ENCODE measurements at regions not wholly inside any gene's neighbourhood (a gene's known extent, or its start where the extent isn't known, plus 50 kb on each side); places are given as distances from the start of the nearest gene placed in this dataset.

DNA sequence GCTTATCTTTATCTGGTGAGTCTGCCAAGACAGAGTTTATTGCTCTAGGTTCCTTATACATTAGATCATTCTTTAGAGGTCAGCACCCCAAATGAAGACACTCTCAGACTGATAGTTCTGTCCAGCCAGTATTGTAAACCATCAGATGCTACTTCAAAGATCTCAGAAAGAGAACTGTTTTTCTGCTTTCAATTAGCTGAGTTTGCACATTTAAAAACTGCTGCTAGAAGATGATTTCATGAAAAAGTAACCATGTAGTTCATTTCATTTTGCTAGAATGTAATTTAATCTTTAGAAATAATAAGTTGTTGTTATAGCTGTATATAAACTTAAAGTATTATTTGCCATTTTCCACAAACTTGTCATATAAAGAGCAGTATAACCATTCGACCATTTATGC lies 344.5 kb upstream of the ATP5MC3 start:
- no peak for DNase-seq
- peaks cover 1% of the 10 kb centered on the region for H3K27me3 Mint-ChIP-seq
- ChIA-PET POLR2A (no interaction called here), CTCF (no interaction called here)
- H3K4me1 Mint-ChIP-seq (ENCODE audit: low read depth) = no peaks in the 10 kb centered on the region
- TF ChIP-seq, protein P1, sequence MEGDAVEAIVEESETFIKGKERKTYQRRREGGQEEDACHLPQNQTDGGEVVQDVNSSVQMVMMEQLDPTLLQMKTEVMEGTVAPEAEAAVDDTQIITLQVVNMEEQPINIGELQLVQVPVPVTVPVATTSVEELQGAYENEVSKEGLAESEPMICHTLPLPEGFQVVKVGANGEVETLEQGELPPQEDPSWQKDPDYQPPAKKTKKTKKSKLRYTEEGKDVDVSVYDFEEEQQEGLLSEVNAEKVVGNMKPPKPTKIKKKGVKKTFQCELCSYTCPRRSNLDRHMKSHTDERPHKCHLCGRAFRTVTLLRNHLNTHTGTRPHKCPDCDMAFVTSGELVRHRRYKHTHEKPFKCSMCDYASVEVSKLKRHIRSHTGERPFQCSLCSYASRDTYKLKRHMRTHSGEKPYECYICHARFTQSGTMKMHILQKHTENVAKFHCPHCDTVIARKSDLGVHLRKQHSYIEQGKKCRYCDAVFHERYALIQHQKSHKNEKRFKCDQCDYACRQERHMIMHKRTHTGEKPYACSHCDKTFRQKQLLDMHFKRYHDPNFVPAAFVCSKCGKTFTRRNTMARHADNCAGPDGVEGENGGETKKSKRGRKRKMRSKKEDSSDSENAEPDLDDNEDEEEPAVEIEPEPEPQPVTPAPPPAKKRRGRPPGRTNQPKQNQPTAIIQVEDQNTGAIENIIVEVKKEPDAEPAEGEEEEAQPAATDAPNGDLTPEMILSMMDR (IDR thresholded peaks at IDR 0.05) = no peak
- ATAC-seq = no peak
- H3K9me3 Mint-ChIP-seq = no peaks in the 10 kb centered on the region
- no peak overlapping the region for H3K27ac Mint-ChIP-seq
- intact Hi-C loops (cut with micrococcal nuclease) = no loop called here
- no peaks in the 10 kb centered on the region for H3K36me3 Mint-ChIP-seq (ENCODE audit: low read depth)
- H3K4me3 Mint-ChIP-seq = no peak overlapping the region

GRCh38 chr2:175523001-175523400 lies 341.5 kb upstream of the ATP5MC3 start:
- POLR2A ChIA-PET = no interaction called here
- no peaks in the 10 kb centered on the region for H3K36me3 Mint-ChIP-seq (ENCODE audit: low read depth)
- no peak overlapping the region for H3K27ac Mint-ChIP-seq
- H3K9me3 Mint-ChIP-seq = no peaks in the 10 kb centered on the region
- no peak overlapping the region for H3K4me3 Mint-ChIP-seq
- ATAC-seq (no peak), DNase-seq (no peak)
- CTCF ChIA-PET = no interaction called here
- intact Hi-C loops (cut with micrococcal nuclease) = no loop called here
- H3K4me1 Mint-ChIP-seq (ENCODE audit: low read depth) = no peaks in the 10 kb centered on the region
- H3K27me3 Mint-ChIP-seq = no peaks in the 10 kb centered on the region
- TF ChIP-seq, protein P1 (IDR thresholded peaks at IDR 0.05) = no peak

GRCh38 chr2:175518206-175518605 lies 336.7 kb upstream of the ATP5MC3 start:
- DNase-seq (no peak), ATAC-seq (no peak)
- intact Hi-C loops (cut with micrococcal nuclease) = no loop called here
- ChIA-PET POLR2A (no interaction called here), CTCF (no interaction called here)
- H3K4me1 Mint-ChIP-seq (ENCODE audit: low read depth) = no peaks in the 10 kb centered on the region
- H3K4me3 Mint-ChIP-seq = no peak overlapping the region
- peaks cover 2% of the 10 kb centered on the region for H3K27me3 Mint-ChIP-seq
- no peak overlapping the region for H3K27ac Mint-ChIP-seq
- no peaks in the 10 kb centered on the region for H3K36me3 Mint-ChIP-seq (ENCODE audit: low read depth)
- no peaks in the 10 kb centered on the region for H3K9me3 Mint-ChIP-seq
- TF ChIP-seq, protein P1 (IDR thresholded peaks at IDR 0.05) = no peak

DNA sequence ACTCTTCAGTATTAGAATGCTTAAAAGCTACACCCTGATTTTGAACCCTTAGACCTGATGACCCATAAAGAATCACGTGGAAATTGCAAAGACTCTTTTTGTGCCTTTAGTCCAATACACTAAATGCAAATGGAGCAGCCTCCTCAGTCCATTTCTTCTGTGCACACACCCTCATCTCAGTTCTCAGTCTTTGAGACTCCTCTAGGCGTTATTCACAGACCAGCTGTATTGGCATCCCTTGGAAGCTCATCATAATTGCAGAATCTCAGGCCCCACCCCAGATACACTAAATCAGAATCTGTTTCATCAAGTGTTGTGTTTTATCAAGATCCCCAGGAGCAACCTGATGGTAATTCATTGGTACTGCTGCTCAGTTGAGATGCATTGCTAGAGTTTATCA lies 335.0 kb upstream of the ATP5MC3 start:
- H3K9me3 Mint-ChIP-seq = no peaks in the 10 kb centered on the region
- no peaks in the 10 kb centered on the region for H3K36me3 Mint-ChIP-seq (ENCODE audit: low read depth)
- ChIA-PET CTCF (no interaction called here), POLR2A (no interaction called here)
- TF ChIP-seq, protein P1 (IDR thresholded peaks at IDR 0.05) = no peak
- intact Hi-C loops (cut with micrococcal nuclease) = no loop called here
- H3K27ac Mint-ChIP-seq = no peak overlapping the region
- DNase-seq = no peak
- H3K4me3 Mint-ChIP-seq = no peak overlapping the region
- peaks cover 2% of the 10 kb centered on the region for H3K27me3 Mint-ChIP-seq
- ATAC-seq = no peak
- H3K4me1 Mint-ChIP-seq (ENCODE audit: low read depth) = no peaks in the 10 kb centered on the region

DNA sequence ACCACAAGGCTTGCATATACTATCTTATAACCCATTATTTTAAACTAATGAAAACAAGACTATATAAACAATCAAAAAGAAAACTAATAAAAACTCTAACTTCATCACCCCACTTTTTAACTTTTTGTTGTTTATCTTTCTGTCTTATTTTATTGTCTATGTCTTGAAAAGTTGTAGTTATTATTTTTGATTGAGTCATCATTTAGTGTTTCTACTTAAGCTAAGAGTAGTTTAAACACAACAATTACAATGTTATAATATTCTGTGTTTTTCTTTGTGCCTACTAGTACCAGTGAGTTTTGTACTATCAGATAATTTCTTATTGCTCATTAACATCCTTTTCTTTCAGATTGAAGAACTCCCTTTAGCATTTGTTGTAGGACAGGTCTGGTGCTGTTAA lies 318.7 kb upstream of the ATP5MC3 start:
- Mint-ChIP-seq H3K36me3 (ENCODE audit: low read depth) (no peaks in the 10 kb centered on the region), H3K4me1 (ENCODE audit: low read depth) (no peaks in the 10 kb centered on the region), H3K4me3 (no peak overlapping the region), H3K27ac (no peak overlapping the region), H3K27me3 (peaks cover 2% of the 10 kb centered on the region), H3K9me3 (peaks cover 10% of the 10 kb centered on the region)
- TF ChIP-seq, protein P1 (IDR thresholded peaks at IDR 0.05) = no peak
- intact Hi-C loops (cut with micrococcal nuclease) = no loop called here
- no peak for ATAC-seq
- ChIA-PET CTCF (no interaction called here), POLR2A (no interaction called here)
- no peak for DNase-seq

Measured in activated CD8-positive, alpha-beta T cell treated with anti-CD3 and anti-CD28 coated beads for 36 hours (primary cell).